Endothelial cell of umbilical vein (primary cell): ENCODE measurements at regions not wholly inside any gene's neighbourhood (a gene's known extent, or its start where the extent isn't known, plus 50 kb on each side); places are given as distances from the start of the nearest gene placed in this dataset.

ENCODE experiments used
- BruUV-seq: library from RNA; stranded (reverse); fragments of 400-500 nt; replicated peaks from 2 replicates; lab custom pipeline; 2021; lab: Mats Ljungman, UMichigan
- CTCF ChIA-PET: fragments of 300-600, 350-600 bp; sonication (Branson Sonifier 250); formaldehyde crosslinking; loops from one replicate; lab custom pipeline; 2021; ENCODE audit warnings: antibody characterized with exemption, inconsistent platforms; lab: Charles Lee
- POLR2A ChIA-PET: fragments of 300-600, 350-600 bp; sonication (Branson Sonifier 250); formaldehyde crosslinking; loops from one replicate; lab custom pipeline; 2021; ENCODE audit warnings: antibody characterized with exemption, inconsistent platforms; lab: Charles Lee
- DNase-seq: peaks from one replicate; pipeline ENCODE4 v3.0.0-alpha.2; 2011; ENCODE audit warnings: low read depth, low spot score
- FAIRE-seq: peaks from 2 replicates; lab custom pipeline; 2011; peaks lifted over from hg19 to GRCh38; lab: Jason Lieb, UNC
- H2AFZ ChIP-seq: 2 replicates; pipeline ENCODE4 v1.6.0; 2012; ENCODE audit warnings: low read depth, low read length, control low read depth, inconsistent platforms
- H3K27ac ChIP-seq: 2 replicates; pipeline ENCODE4 v1.5.1; 2011; ENCODE audit warnings: low read depth, mild to moderate bottlenecking, control low read depth, low read length, moderate library complexity; ENCODE audit not compliant: insufficient read depth
- H3K27me3 ChIP-seq, 2 experiments: 2 replicates each; pipeline versions ENCODE4 v1.6.0 to v1.6.1; 2011; ENCODE audit warnings: low read length in 2 of 2, mixed read lengths in 1 of 2; ENCODE audit not compliant: control insufficient read depth in 2 of 2, insufficient read depth in 2 of 2
- H3K36me3 ChIP-seq, 2 experiments: 2 replicates in 1 of 2; 3 replicates in 1 of 2; pipeline ENCODE4 v1.5.1; 2011; ENCODE audit warnings: low read length in 2 of 2, mild to moderate bottlenecking in 1 of 2, moderate library complexity in 1 of 2; ENCODE audit not compliant: control insufficient read depth in 2 of 2, insufficient read depth in 2 of 2; ENCODE audit errors: extremely low read depth in 1 of 2
- H3K4me1 ChIP-seq: 3 replicates; pipeline ENCODE4 v1.5.1; 2011; ENCODE audit warnings: mild to moderate bottlenecking, low read length; ENCODE audit not compliant: control insufficient read depth, insufficient read depth; ENCODE audit errors: extremely low read depth
- H3K4me2 ChIP-seq: 2 replicates; pipeline ENCODE4 v1.6.1; 2011; ENCODE audit warnings: low read length, control low read depth, mixed read lengths; ENCODE audit not compliant: insufficient read depth
- H3K4me3 ChIP-seq, 3 experiments: fragments of 200-600 bp in 1 of 3; sonication (generic), shearing (Covaris generic) in 1 of 3; replicated peaks in 1 of 3; 2 replicates each; pipeline ENCODE4 v1.5.1; 2011 to 2016; ENCODE audit warnings: control low read depth in 3 of 3, low read length in 3 of 3, mild to moderate bottlenecking in 2 of 3, inconsistent platforms in 1 of 3, low read depth in 1 of 3, moderate library complexity in 1 of 3; ENCODE audit not compliant: insufficient read depth in 1 of 3
- H3K79me2 ChIP-seq: 2 replicates; pipeline ENCODE4 v1.6.0; 2012; ENCODE audit warnings: low read length, inconsistent platforms; ENCODE audit not compliant: control insufficient read depth, insufficient read depth
- H3K9ac ChIP-seq: replicated peaks from 2 replicates; pipeline ENCODE3; 2011; ENCODE audit warnings: low read length, control low read depth; ENCODE audit not compliant: insufficient read depth; ENCODE audit errors: extremely low read depth
- H3K9me1 ChIP-seq: replicated peaks from 3 replicates; pipeline ENCODE4 v1.6.0; 2011; ENCODE audit warnings: mild to moderate bottlenecking, low read length; ENCODE audit not compliant: control insufficient read depth, insufficient read depth; ENCODE audit errors: extremely low read depth
- H3K9me3 ChIP-seq: replicated peaks from 2 replicates; pipeline ENCODE4 v1.5.1; 2012; ENCODE audit warnings: low read length, inconsistent platforms; ENCODE audit not compliant: control insufficient read depth, insufficient read depth
- H4K20me1 ChIP-seq: replicated peaks from 2 replicates; pipeline ENCODE3; 2011; ENCODE audit warnings: mild to moderate bottlenecking, low read length; ENCODE audit not compliant: control insufficient read depth, insufficient read depth; ENCODE audit errors: extremely low read depth
- EZH2 ChIP-seq: IDR thresholded peaks from 2 replicates; pipeline ENCODE4 v1.6.1; 2012; ENCODE audit warnings: borderline replicate concordance, low read depth, mild to moderate bottlenecking, moderate library complexity, low read length, inconsistent platforms; ENCODE audit not compliant: severe bottlenecking
- FOS ChIP-seq: IDR thresholded peaks from 2 replicates; pipeline ENCODE4 v1.6.1; 2011; ENCODE audit warnings: mild to moderate bottlenecking, low read length, moderate library complexity, borderline replicate concordance; ENCODE audit not compliant: insufficient read depth
- GATA2 ChIP-seq: IDR thresholded peaks from 2 replicates; pipeline ENCODE4 v1.7.0; 2011; ENCODE audit warnings: low read depth, mild to moderate bottlenecking, moderate library complexity, mixed read lengths, low read length; ENCODE audit not compliant: insufficient read length, insufficient read depth
- JUN ChIP-seq: IDR thresholded peaks from 2 replicates; pipeline ENCODE4 v1.6.1; 2011; ENCODE audit warnings: borderline replicate concordance, low read depth; ENCODE audit not compliant: insufficient read length, insufficient read depth
- MYC ChIP-seq: IDR thresholded peaks from one replicate; pipeline ENCODE4 v1.6.1; 2011; ENCODE audit warnings: mild to moderate bottlenecking, low read depth, low read length
- POLR2A ChIP-seq: IDR thresholded peaks from 2 replicates; pipeline ENCODE4 v1.6.1; 2012; ENCODE audit warnings: low read depth, mild to moderate bottlenecking, control low read depth, low read length
- POLR2AphosphoS5 ChIP-seq: IDR thresholded peaks from 2 replicates; pipeline ENCODE4 v1.6.1; 2012; ENCODE audit warnings: low read depth, mild to moderate bottlenecking, control low read depth, low read length, moderate library complexity; ENCODE audit not compliant: insufficient read depth
- dilution Hi-C: fragments of 300-500 bp; cut with MboI; formaldehyde crosslinking; loops from one replicate; pipeline ENCODE4 v1.15.0; 2019; ENCODE audit warnings: low sequenced_read_pairs; ENCODE audit not compliant: extremely low pct_ligation_motif_present
- intact Hi-C: fragments of 100-400 bp; cut with micrococcal nuclease; formaldehyde crosslinking; loops from one replicate; pipeline ENCODE4 v1.10.0; 2022
- TF ChIP-seq, protein P1 (sequence below): IDR thresholded peaks from 2 replicates; pipeline ENCODE4 v1.6.1; 2011; ENCODE audit not compliant: insufficient read depth, insufficient read length
- TF ChIP-seq, protein P2 (sequence below), 2 donors: IDR thresholded peaks; 1 replicate in 1 of 2; 2 replicates in 1 of 2; pipeline ENCODE4 v1.5.1; 2011; ENCODE audit warnings: low read length in 2 of 2, mild to moderate bottlenecking in 2 of 2, moderate library complexity in 2 of 2, control low read depth in 1 of 2, inconsistent platforms in 1 of 2, low read depth in 1 of 2; ENCODE audit not compliant: insufficient read depth in 1 of 2; ENCODE audit errors: extremely low read depth in 1 of 2

DNA sequence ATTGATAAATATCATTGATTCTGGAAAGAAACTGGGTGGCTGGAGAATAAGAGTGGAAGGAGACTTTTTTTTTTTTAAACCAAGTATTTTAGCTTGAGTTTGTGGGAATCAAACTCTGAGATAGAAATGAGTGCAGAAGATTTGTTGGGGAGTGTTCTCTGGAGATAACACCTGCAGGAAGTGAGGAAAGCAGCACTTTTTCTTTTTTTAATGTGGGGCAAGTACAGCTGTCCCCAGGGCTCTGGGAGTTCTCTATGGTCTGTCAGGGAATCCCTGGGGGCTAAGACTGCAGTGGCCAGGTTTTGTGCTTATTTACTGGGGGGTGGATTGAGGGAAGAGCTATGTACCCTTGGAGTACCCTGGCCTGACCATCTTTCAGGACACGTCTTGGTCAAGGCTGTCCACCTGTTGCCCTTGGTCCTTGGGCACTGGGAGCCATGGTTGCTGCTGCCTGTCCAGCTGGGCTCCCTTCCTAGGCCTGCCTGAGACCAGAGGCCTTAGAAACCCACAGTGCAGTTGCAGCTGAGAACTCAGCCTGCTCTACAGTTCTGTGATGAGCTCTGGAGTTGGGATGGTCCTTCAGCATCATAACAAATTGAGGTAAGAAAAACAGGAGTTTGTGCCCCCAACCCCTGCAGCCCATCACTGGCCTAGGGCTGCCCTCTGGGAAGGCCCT, 85.8 kb downstream of the PHAX start:
- H3K4me2 ChIP-seq = no peak overlapping the region
- FAIRE-seq (no peak), DNase-seq (no peak)
- H3K9ac ChIP-seq = no peak overlapping the region
- ChIA-PET CTCF (interaction anchor here (3.7 kb wide), 1 partner anchor 10 kb away, joined by 20 read pairs; no protein-coding TSS in a partner anchor), POLR2A (no interaction called here)
- H4K20me1 ChIP-seq = no peaks in the 10 kb centered on the region
- no peak overlapping the region for H2AFZ ChIP-seq
- no peaks in the 10 kb centered on the region for H3K9me1 ChIP-seq
- H3K36me3 ChIP-seq = no peaks in the 10 kb centered on the region
- H3K27me3 ChIP-seq = peaks cover 0 to 5% of the 10 kb centered on the region in 2 experiments
- no peak overlapping the region for H3K27ac ChIP-seq
- H3K9me3 ChIP-seq = no peaks in the 10 kb centered on the region
- no peaks in the 10 kb centered on the region for H3K79me2 ChIP-seq
- dilution Hi-C loops (no loop called here), intact Hi-C loops (no loop called here)
- no peak overlapping the region for H3K4me3 ChIP-seq
- BruUV-seq = no TSS peak
- TF ChIP-seq POLR2AphosphoS5 (no peak), JUN (no peak), EZH2 (no peak), FOS (no peak), GATA2 (no peak), POLR2A (no peak), MYC (no peak)
- TF ChIP-seq, protein P1, sequence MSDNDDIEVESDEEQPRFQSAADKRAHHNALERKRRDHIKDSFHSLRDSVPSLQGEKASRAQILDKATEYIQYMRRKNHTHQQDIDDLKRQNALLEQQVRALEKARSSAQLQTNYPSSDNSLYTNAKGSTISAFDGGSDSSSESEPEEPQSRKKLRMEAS = no peak
- TF ChIP-seq, protein P2, sequence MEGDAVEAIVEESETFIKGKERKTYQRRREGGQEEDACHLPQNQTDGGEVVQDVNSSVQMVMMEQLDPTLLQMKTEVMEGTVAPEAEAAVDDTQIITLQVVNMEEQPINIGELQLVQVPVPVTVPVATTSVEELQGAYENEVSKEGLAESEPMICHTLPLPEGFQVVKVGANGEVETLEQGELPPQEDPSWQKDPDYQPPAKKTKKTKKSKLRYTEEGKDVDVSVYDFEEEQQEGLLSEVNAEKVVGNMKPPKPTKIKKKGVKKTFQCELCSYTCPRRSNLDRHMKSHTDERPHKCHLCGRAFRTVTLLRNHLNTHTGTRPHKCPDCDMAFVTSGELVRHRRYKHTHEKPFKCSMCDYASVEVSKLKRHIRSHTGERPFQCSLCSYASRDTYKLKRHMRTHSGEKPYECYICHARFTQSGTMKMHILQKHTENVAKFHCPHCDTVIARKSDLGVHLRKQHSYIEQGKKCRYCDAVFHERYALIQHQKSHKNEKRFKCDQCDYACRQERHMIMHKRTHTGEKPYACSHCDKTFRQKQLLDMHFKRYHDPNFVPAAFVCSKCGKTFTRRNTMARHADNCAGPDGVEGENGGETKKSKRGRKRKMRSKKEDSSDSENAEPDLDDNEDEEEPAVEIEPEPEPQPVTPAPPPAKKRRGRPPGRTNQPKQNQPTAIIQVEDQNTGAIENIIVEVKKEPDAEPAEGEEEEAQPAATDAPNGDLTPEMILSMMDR (IDR thresholded peaks at IDR 0.05; ENCODE audit: extremely low read depth in 1 of 2, insufficient read depth in 1 of 2, low read depth in 1 of 2, low read length in 2 of 2) = no peak
- no peaks in the 10 kb centered on the region for H3K4me1 ChIP-seq
